AG09309 (cell line): ENCODE measurements at regions not wholly inside any gene's neighbourhood (a gene's known extent, or its start where the extent isn't known, plus 50 kb on each side); places are given as distances from the start of the nearest gene placed in this dataset.
"Not testable (repeated sequence)": the region's sequence is repeated elsewhere in the genome, so short reads cannot be mapped to it uniquely, and the experiment has no call there.

Source experiments
- DNase-seq: peaks from one replicate; pipeline ENCODE4 v3.0.0-alpha.2; 2010; ENCODE audit warnings: low read depth
- H3K4me3 ChIP-seq: 2 replicates; pipeline ENCODE4 v1.5.1; 2011; ENCODE audit warnings: mild to moderate bottlenecking, low read depth, low read length, moderate library complexity; ENCODE audit not compliant: control insufficient read depth
- TF ChIP-seq, protein P1 (sequence below): IDR thresholded peaks from 2 replicates; pipeline ENCODE4 v1.5.1; 2011; ENCODE audit warnings: mild to moderate bottlenecking, low read depth, low read length, inconsistent platforms; ENCODE audit not compliant: insufficient read depth, control insufficient read depth; ENCODE audit errors: missing control alignments

DNA sequence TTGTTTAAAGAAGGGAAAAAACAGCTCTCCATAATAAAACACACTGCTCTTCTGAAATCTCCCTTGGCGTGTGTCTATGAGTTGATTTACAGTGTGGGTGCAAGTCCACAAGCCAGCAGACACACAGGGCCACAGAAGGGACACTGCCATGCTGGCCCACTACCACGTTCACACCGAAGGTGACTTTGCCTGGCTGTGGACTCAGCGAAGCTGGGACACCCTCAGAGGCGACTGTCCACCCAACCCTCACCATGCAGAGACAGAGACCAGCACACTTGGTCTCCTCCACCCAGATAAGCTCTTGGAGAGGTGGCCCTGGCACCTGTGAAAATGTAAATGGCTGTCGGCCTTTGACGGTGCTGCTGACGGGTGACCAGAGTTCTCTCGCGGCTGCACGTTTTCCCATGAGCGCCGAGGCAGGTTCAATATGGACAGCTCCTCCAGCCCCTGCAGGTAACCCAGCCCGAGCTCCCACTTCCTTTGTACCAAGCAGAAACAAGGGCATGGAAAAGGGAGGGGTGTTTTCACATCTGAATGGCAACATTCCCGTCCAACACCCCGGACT, 78.0 kb downstream of the YTHDF1 start:
- no peak for DNase-seq
- TF ChIP-seq, protein P1, sequence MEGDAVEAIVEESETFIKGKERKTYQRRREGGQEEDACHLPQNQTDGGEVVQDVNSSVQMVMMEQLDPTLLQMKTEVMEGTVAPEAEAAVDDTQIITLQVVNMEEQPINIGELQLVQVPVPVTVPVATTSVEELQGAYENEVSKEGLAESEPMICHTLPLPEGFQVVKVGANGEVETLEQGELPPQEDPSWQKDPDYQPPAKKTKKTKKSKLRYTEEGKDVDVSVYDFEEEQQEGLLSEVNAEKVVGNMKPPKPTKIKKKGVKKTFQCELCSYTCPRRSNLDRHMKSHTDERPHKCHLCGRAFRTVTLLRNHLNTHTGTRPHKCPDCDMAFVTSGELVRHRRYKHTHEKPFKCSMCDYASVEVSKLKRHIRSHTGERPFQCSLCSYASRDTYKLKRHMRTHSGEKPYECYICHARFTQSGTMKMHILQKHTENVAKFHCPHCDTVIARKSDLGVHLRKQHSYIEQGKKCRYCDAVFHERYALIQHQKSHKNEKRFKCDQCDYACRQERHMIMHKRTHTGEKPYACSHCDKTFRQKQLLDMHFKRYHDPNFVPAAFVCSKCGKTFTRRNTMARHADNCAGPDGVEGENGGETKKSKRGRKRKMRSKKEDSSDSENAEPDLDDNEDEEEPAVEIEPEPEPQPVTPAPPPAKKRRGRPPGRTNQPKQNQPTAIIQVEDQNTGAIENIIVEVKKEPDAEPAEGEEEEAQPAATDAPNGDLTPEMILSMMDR = no peak
- no peak overlapping the region for H3K4me3 ChIP-seq

DNA sequence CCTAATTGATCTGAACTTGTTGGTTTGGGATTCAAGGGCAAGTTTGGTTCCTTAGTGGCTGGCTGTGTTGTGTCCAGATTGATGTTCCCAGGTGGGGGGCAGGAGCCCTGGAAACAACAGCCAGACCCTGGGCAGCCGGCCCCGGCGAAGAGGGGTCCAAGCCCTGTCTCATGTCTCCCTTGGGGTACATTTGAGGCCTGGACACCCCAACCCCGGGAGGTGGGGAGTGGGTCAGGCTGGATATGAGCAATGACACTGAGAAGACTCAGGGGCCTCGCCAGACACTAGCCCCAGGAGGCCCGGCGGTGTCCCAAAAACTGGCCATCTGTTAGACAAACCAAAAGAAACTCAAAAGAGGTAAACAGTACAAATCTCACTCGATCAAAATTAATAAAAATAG, 79.6 kb downstream of the YTHDF1 start:
- H3K4me3 ChIP-seq = no peak overlapping the region
- TF ChIP-seq, protein P1 = no peak
- no peak for DNase-seq

DNA sequence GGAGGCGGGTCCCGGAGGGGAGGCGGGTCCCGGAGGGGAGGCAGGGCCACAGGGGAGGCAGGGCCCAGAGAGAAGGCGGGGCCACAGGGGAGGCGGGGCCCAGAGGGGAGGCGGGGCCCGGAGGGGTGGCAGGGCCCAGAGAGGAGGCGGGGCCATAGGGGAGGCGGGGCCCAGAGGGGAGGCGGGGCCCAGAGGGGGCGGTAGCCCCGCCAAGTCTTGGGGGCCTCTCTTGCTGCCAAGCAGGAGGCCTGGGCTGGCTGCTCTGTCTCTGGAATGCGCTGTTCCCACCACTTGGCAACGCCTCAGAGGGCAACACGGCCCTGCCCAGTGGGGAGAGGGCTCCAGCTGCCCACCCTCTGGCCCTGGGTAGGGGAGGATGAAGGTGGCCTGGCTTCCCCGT, 80.5 kb downstream of the YTHDF1 start:
- no peak overlapping the region for H3K4me3 ChIP-seq
- no peak for DNase-seq
- TF ChIP-seq, protein P1 = no peak

DNA sequence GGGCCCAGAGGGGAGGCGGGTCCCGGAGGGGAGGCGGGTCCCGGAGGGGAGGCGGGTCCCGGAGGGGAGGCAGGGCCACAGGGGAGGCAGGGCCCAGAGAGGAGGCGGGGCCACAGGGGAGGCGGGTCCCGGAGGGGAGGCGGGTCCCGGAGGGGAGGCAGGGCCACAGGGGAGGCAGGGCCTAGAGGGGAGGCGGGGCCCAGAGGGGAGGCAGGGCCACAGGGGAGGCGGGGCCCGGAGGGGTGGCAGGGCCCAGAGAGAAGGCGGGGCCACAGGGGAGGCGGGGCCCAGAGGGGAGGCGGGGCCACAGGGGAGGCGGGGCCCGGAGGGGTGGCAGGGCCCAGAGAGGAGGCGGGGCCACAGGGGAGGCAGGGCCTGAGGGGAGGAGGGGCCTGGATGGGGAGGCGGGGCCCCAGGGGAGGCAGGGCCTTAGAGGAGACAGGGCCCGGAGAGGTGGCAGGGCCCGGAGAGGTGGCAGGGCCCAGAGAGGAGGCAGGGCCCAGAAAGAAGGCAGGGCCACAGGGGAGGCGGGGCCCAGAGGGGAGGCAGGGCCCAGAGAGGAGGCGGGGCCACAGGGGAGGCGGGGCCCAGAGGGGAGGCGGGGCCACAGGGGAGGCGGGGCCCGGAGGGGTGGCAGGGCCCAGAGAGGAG, 81.1 kb downstream of the YTHDF1 start:
- not testable (repeated sequence) for H3K4me3 ChIP-seq, DNase-seq

DNA sequence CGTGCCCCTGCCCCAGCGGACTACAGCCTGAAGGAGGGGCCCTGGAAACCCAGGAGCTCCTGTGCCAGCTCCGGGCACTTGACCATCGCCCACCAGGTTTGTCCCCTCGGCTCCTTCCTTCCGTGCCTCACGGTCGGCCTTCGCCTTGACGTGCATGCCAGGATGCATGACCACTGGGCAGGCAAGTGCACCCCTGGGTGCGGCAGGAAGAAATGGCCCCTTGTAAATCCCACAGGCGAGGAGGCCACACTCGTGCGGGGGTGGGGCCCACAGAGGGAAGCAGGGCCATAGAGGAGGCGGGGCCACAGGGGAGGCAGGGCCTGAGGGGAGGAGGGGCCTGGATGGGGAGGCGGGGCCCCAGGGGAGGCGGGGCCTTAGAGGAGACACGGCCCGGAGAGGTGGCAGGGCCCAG, 81.7 kb downstream of the YTHDF1 start:
- H3K4me3 ChIP-seq = no peak overlapping the region
- TF ChIP-seq, protein P1 = no peak

DNA sequence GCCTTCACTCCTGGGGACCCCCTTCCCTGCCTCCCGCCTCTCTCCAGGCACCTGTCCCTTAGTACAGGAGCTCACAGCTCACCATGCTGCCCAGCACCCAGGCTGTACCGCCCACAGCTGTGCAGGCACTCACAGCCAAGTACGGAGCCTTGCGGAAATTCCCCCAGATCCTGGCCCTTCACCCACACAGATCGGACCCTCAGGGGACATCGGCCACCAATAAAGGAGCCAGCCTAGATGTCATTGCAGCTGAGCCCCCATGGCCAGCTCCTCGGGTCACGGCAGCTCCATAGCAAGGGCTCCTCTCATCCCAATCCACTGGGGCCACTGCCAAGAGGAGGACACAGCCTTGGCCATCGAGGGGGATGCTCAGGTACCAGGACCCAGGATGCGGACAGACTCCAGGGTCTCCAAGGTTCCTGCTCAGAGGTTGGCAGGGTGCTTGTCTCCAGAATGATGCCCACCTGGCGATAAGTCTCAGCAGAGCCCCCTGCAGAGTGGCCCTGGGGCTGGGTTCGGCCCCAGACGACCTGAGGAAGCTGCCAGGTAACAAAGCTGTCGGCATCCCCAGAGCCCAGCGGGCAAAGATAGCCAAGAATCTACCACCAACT, 82.3 kb downstream of the YTHDF1 start:
- TF ChIP-seq, protein P1 = no peak
- no peak overlapping the region for H3K4me3 ChIP-seq
- no peak for DNase-seq

More for the DNA sequence above, 81.7 kb downstream of the YTHDF1 start:
- no peak for DNase-seq

DNA sequence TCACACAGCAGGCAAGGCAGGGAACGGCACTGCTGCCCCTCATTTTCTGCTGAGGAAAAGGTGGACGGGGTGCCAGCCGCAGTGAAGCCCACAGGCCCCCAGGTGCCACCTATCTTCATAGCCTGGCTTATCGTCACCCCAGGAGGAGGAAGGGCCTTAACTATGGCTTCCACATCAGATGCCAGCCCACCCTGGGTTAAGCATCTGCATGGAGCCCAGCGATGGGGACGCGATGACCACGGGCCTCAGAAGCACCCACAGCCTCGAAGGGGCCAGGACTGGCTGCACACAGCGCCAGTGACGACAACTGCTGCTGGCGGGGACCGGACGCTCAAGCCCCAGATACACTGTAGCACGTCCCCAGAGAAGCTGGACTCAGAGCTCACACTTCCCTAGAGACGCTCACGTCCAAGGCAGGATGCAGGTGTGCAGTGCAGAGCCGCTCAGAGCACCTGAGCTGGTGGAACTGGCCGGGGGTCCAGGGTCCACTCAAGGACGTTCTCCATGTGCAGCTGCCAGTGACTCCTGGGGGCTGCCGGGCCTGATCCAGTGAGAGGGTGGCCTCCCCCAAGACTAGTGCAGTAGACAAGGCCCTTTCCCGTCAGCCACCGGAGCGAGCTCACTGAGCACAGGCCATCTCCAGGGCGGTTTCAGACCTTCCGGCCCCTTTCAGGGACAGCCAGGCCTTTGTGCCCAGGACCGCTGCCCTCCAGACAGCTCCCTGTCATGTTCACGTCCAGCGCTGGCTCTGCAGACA, 83.0 kb downstream of the YTHDF1 start:
- H3K4me3 ChIP-seq = no peak overlapping the region
- TF ChIP-seq, protein P1 = no peak
- no peak for DNase-seq
